Tibial nerve (tissue), 4 donors: ENCODE measurements at regions not wholly inside any gene's neighbourhood (a gene's known extent, or its start where the extent isn't known, plus 50 kb on each side); places are given as distances from the start of the nearest gene placed in this dataset.

Source experiments
- DNase-seq, 2 donors: peaks; one replicate each; pipeline ENCODE4 v3.0.0-alpha.2; 2019; ENCODE audit warnings: low spot score in 2 of 2
- H3K27ac ChIP-seq, 4 donors: fragments of 200-600 bp; sonication (generic) in 3 of 4; one replicate each; pipeline ENCODE4 v1.5.1; 2017 to 2019; ENCODE audit warnings: mild to moderate bottlenecking in 1 of 4
- H3K27me3 ChIP-seq, 2 donors: fragments of 200-600 bp; sonication (generic) in 1 of 2; one replicate each; pipeline versions ENCODE4 v1.5.1 to v1.6.0; 2017 to 2019
- H3K36me3 ChIP-seq, 3 donors: fragments of 200-600 bp; sonication (generic); one replicate each; pipeline ENCODE4 v1.5.1; 2018 to 2019
- H3K4me1 ChIP-seq, 4 donors: fragments of 200-600 bp; sonication (generic) in 3 of 4; one replicate each; pipeline ENCODE4 v1.5.1; 2017 to 2019
- H3K4me3 ChIP-seq, 4 donors: fragments of 200-600 bp; sonication (generic) in 3 of 4; one replicate each; pipeline ENCODE4 v1.5.1; 2017 to 2019; ENCODE audit warnings: mild to moderate bottlenecking in 1 of 4, moderate library complexity in 1 of 4
- H3K9me3 ChIP-seq, 4 donors: fragments of 200-600 bp; sonication (generic) in 3 of 4; one replicate each; pipeline ENCODE4 v1.5.1; 2017 to 2019
- CTCF ChIP-seq, 5 experiments: fragments of 200-600 bp in 3 of 5; fragments of 450-650 bp in 2 of 5; sonication (generic) in 3 of 5; IDR thresholded peaks; one replicate each; pipeline ENCODE4 v1.5.1; 2016 to 2019; ENCODE audit warnings: antibody characterized with exemption in 5 of 5, mild to moderate bottlenecking in 3 of 5, moderate library complexity in 2 of 5
- EP300 ChIP-seq, 2 donors: sonication (generic); formaldehyde crosslinking; IDR thresholded peaks; one replicate each; pipeline ENCODE4 v1.6.1; 2017; ENCODE audit warnings: antibody characterized with exemption in 2 of 2, mild to moderate bottlenecking in 1 of 2
- POLR2A ChIP-seq, 2 donors: fragments of 450-650 bp; IDR thresholded peaks; one replicate each; pipeline ENCODE4 v1.6.1; 2017; ENCODE audit warnings: antibody characterized with exemption in 2 of 2, mild to moderate bottlenecking in 2 of 2, moderate library complexity in 2 of 2
- WGBS, 2 donors: methylation state at CpG; one replicate each; pipeline ENCODE4 v1.1.5; 2018; 5-methylcytosine and 5-hydroxymethylcytosine counted together

DNA sequence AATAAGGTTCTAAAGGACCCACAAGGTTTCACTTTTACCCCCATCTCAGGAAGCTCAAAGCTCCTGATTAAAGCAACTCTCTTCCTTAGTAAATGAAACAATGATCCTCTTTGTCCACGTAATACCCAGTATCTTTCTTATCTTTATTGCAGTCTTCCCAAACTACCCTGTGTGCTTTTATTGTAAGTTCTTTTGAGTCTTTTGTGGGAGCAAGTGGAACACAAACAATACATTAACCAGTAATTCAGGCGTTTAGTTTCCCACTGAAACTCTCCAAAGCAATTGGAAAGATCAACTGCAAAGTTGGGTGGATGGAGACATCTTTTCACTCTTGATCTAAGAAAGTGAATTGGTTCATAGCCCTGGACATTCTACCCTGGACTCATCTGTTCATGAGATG lies 240.0 kb downstream of the ZNF621 start:
- Histone ChIP-seq H3K9me3 (peaks cover 0 to 10% (median 0%) of the 10 kb centered on the region in 4 donors), H3K27me3 (no peaks in the 10 kb centered on the region), H3K4me1 (peaks cover 0 to 13% (median 0%) of the 10 kb centered on the region in 4 donors), H3K36me3 (no peaks in the 10 kb centered on the region), H3K27ac (no peak overlapping the region), H3K4me3 (no peak overlapping the region)
- no peak for TF ChIP-seq EP300 (IDR thresholded peaks at IDR 0.05)
- TF ChIP-seq POLR2A (IDR thresholded peaks at IDR 0.05): no peak
- TF ChIP-seq CTCF (IDR thresholded peaks at IDR 0.05): no peak
- DNase-seq: no peak
- WGBS, 2 donors: 40 to 63% methylated on average over 2 of the region's 2 CpGs

DNA sequence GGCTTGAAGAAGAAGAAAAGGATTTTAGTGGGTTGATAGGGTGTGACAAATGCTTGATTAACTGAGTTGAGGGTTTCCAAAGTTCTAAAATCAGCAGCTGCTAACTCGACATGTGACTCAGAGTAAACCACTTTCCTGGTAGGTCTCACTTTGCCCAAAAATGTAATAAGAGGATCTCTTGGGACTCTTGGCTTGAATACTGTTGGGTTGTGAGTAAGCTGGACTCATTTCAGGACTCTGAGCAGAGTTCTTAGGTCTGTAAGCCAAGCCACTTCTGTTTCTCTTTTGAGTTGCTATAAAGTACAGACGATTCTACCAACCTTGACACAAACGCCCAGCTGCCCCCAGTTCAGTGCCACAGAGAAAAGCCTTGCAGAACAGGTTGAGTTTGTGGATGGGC lies 241.1 kb downstream of the ZNF621 start:
- Histone ChIP-seq H3K9me3 (peaks cover 0 to 10% (median 0%) of the 10 kb centered on the region in 4 donors), H3K4me3 (no peak overlapping the region), H3K27ac (peak overlapping the region in 1 of 4 donors; percentile 18), H3K36me3 (no peaks in the 10 kb centered on the region), H3K27me3 (no peaks in the 10 kb centered on the region), H3K4me1 (peaks cover 0 to 16% (median 0%) of the 10 kb centered on the region in 4 donors)
- 54 to 64% methylated on average over 3 of the region's 3 CpGs for WGBS, 2 donors
- TF ChIP-seq POLR2A (IDR thresholded peaks at IDR 0.05): no peak
- TF ChIP-seq CTCF (IDR thresholded peaks at IDR 0.05): no peak
- TF ChIP-seq EP300 (IDR thresholded peaks at IDR 0.05): peak in 1 of 2 donors; percentile 73
- DNase-seq: peak in 1 of 2 donors; percentile 27

- WGBS, 2 donors: 69 to 73% methylated on average over 2 of the region's 2 CpGs
- H3K27ac ChIP-seq: no peak overlapping the region
- peaks cover 0 to 7% (median 0%) of the 10 kb centered on the region in 4 donors for H3K9me3 ChIP-seq
- no peaks in the 10 kb centered on the region for H3K36me3 ChIP-seq
- peaks cover 0 to 21% (median 0%) of the 10 kb centered on the region in 4 donors for H3K4me1 ChIP-seq
- H3K4me3 ChIP-seq: no peak overlapping the region
- TF ChIP-seq POLR2A (IDR thresholded peaks at IDR 0.05): no peak
- no peak for TF ChIP-seq CTCF (IDR thresholded peaks at IDR 0.05)
- no peak for TF ChIP-seq EP300 (IDR thresholded peaks at IDR 0.05)
- no peaks in the 10 kb centered on the region for H3K27me3 ChIP-seq
- no peak for DNase-seq
These were observed 241.6 kb downstream of the ZNF621 start for GRCh38 chr3:40766396-40766795.

DNA sequence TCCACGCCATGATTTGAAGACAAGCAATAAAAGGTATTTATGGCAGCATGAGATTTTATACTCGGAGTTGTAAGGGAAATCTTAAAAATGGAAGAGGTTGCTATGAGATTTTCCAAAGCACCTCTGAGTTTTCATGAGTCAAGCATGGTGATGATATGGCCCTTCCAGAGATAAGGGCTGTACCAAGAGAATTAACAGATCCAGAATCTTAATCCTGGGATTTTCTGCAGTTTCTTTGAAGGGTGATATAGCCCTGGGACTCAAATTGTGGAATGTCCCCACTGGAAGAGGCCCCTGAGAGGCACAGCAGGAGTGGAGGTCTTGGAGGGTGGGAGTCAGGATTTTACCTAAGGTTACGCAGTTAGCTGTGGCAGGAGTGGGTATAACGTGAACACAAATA lies 243.3 kb downstream of the ZNF621 start:
- no peak overlapping the region for H3K27ac ChIP-seq
- 92 to 94% methylated on average over 4 of the region's 4 CpGs for WGBS, 2 donors
- peaks cover 0 to 23% (median 0%) of the 10 kb centered on the region in 4 donors for H3K4me1 ChIP-seq
- DNase-seq: no peak
- H3K36me3 ChIP-seq: no peaks in the 10 kb centered on the region
- no peak for TF ChIP-seq POLR2A (IDR thresholded peaks at IDR 0.05)
- no peak for TF ChIP-seq EP300 (IDR thresholded peaks at IDR 0.05)
- TF ChIP-seq CTCF (IDR thresholded peaks at IDR 0.05): no peak
- no peaks in the 10 kb centered on the region for H3K27me3 ChIP-seq
- no peak overlapping the region for H3K4me3 ChIP-seq
- no peaks in the 10 kb centered on the region for H3K9me3 ChIP-seq

GRCh38 chr3:40768536-40768935 lies 243.8 kb downstream of the ZNF621 start:
- no peak for TF ChIP-seq CTCF (IDR thresholded peaks at IDR 0.05)
- no peak for TF ChIP-seq EP300 (IDR thresholded peaks at IDR 0.05)
- no peak for TF ChIP-seq POLR2A (IDR thresholded peaks at IDR 0.05)
- H3K36me3 ChIP-seq: no peaks in the 10 kb centered on the region
- H3K27me3 ChIP-seq: no peaks in the 10 kb centered on the region
- no peaks in the 10 kb centered on the region for H3K9me3 ChIP-seq
- peaks cover 0 to 23% (median 0%) of the 10 kb centered on the region in 4 donors for H3K4me1 ChIP-seq
- 93 to 100% methylated on average over 1 of the region's 1 CpG for WGBS, 2 donors
- no peak overlapping the region for H3K4me3 ChIP-seq
- DNase-seq: no peak
- no peak overlapping the region for H3K27ac ChIP-seq
